Hepatocyte (in vitro differentiated cells): ENCODE measurements at regions not wholly inside any gene's neighbourhood (a gene's known extent, or its start where the extent isn't known, plus 50 kb on each side); places are given as distances from the start of the nearest gene placed in this dataset.

ENCODE experiments used
- CTCF ChIP-seq: fragments of 200-600 bp; sonication (generic); IDR thresholded peaks from 2 replicates; pipeline ENCODE4 v1.5.1; 2016; ENCODE audit warnings: antibody characterized with exemption, mild to moderate bottlenecking; ENCODE audit not compliant: poor library complexity
- EZH2phosphoT487 ChIP-seq: fragments of 200-600 bp; sonication (generic); IDR thresholded peaks from one replicate; pipeline ENCODE4 v1.6.1; 2018; ENCODE audit warnings: antibody characterized with exemption, mild to moderate bottlenecking, low read depth, moderate library complexity; ENCODE audit not compliant: unreplicated experiment, severe bottlenecking

- TF ChIP-seq CTCF, result no peak
- TF ChIP-seq EZH2phosphoT487, result no peak
These were observed 590.2 kb upstream of the TBL1XR1 start for GRCh38 chr3:177787279-177788041.
